WTC11 (cell line): ENCODE measurements at regions not wholly inside any gene's neighbourhood (a gene's known extent, or its start where the extent isn't known, plus 50 kb on each side); places are given as distances from the start of the nearest gene placed in this dataset.

Experiments
- ATF2 ChIP-seq: sonication (generic); formaldehyde crosslinking; IDR thresholded peaks from 2 replicates; pipeline ENCODE4 v1.8.1; 2022; ENCODE audit warnings: low read depth, missing genetic modification reagents, borderline replicate concordance
- CTCF ChIP-seq: fragments of 200-600 bp; IDR thresholded peaks from 2 replicates; pipeline ENCODE4 v1.8.0; 2022; ENCODE audit warnings: antibody characterized with exemption
- JUN ChIP-seq: sonication (generic); formaldehyde crosslinking; IDR thresholded peaks from 2 replicates; pipeline ENCODE4 v1.8.0; 2023; ENCODE audit warnings: mild to moderate bottlenecking, missing genetic modification reagents
- NFE2L1 ChIP-seq: sonication (generic); formaldehyde crosslinking; IDR thresholded peaks from 2 replicates; pipeline ENCODE4 v1.8.1; 2023; ENCODE audit warnings: missing genetic modification reagents
- NR2C2 ChIP-seq: sonication (generic); formaldehyde crosslinking; IDR thresholded peaks from 2 replicates; pipeline ENCODE4 v1.8.0; 2022; ENCODE audit warnings: mild to moderate bottlenecking, missing genetic modification reagents
- SP1 ChIP-seq: sonication (generic); formaldehyde crosslinking; conservative IDR thresholded peaks from 2 replicates; pipeline ENCODE4 v1.8.1; 2022; ENCODE audit warnings: missing genetic modification reagents
- ZBTB43 ChIP-seq: sonication (generic); formaldehyde crosslinking; IDR thresholded peaks from 2 replicates; pipeline ENCODE4 v1.8.1; 2023; ENCODE audit warnings: mild to moderate bottlenecking, missing genetic modification reagents
- ZNF121 ChIP-seq: sonication (generic); formaldehyde crosslinking; IDR thresholded peaks from 2 replicates; pipeline ENCODE4 v1.8.0; 2023; ENCODE audit warnings: missing genetic modification reagents
- ZNF317 ChIP-seq: sonication (generic); formaldehyde crosslinking; IDR thresholded peaks from 2 replicates; pipeline ENCODE4 v1.8.1; 2023; ENCODE audit warnings: low read depth, mild to moderate bottlenecking, moderate library complexity, missing genetic modification reagents, borderline replicate concordance

- TF ChIP-seq ZNF317 (CRISPR knock-in tag) (no peak), NR2C2 (CRISPR knock-in tag) (no peak), CTCF (no peak), ZNF121 (CRISPR knock-in tag) (no peak), SP1 (no peak), ATF2 (CRISPR knock-in tag) (no peak), JUN (CRISPR knock-in tag) (no peak), NFE2L1 (no peak), ZBTB43 (CRISPR knock-in tag) (no peak)
Measured at GRCh38 chr6:78462728-78463127, 404.6 kb upstream of the IRAK1BP1 start.
